ENCODE measurements at regions not wholly inside any gene's neighbourhood (a gene's known extent, or its start where the extent isn't known, plus 50 kb on each side); places are given as distances from the start of the nearest gene placed in this dataset.

DNA sequence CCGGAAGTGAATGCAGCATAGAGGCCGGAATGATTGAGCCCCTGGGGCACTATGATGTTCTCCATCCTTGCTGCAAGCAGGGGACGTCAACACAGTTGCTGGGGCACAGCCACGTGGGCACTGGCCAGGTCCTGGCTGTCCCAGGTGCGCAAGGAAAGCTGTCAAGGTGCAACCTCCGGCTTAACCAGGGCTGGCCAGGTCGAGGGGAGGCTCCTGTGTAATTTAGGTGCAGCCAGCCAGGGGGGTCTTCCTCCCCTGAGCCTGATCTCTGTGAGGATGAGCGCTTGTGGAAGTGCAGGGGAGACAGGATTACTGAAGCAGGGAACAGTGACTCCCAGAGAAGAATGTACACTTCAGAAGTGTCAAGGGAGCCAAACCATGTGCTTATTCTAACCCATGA, 852.8 kb upstream of the TMEM132C start:
- TF ChIP-seq CTCF (IDR thresholded peaks at IDR 0.05; ENCODE audit: poor library complexity, severe bottlenecking) = no peak
- Histone ChIP-seq H3K27me3 (ENCODE audit: insufficient read depth, poor library complexity, severe bottlenecking) (no peaks in the 10 kb centered on the region), H3K36me3 (ENCODE audit: low read depth) (no peaks in the 10 kb centered on the region), H3K9me3 (ENCODE audit: severe bottlenecking) (no peaks in the 10 kb centered on the region), H3K4me3 (ENCODE audit: severe bottlenecking) (no peak overlapping the region), H3K27ac (ENCODE audit: poor library complexity, severe bottlenecking) (no peak overlapping the region), H3K4me1 (ENCODE audit: insufficient read depth, poor library complexity, severe bottlenecking) (no peaks in the 10 kb centered on the region)
- DNase-seq (ENCODE audit: low spot score) (no peak), ATAC-seq (ENCODE audit: low read depth) (no peak)

DNA sequence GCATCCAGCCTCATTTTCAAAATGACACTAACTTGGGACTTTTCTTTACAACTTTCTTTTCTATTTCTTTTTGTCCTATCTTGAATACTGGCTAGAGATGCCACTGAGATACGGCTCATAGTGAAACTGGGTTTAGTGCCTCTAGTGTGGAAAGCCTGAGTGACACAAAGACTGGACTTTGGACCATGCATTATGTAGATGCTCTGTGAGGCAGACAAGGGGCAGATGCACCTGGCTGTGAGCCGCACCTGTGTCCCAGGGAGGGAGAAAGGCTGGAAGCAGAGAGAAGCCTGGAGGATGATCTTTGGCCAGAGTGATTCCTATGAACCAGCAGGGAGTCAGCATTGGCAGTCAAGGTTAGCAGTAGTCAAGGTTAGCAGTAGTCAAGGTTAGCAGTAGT, 852.3 kb upstream of the TMEM132C start:
- H3K4me1 ChIP-seq (ENCODE audit: insufficient read depth, poor library complexity, severe bottlenecking) = no peaks in the 10 kb centered on the region
- no peak overlapping the region for H3K4me3 ChIP-seq (ENCODE audit: severe bottlenecking)
- no peaks in the 10 kb centered on the region for H3K36me3 ChIP-seq (ENCODE audit: low read depth)
- no peak overlapping the region for H3K27ac ChIP-seq (ENCODE audit: poor library complexity, severe bottlenecking)
- no peaks in the 10 kb centered on the region for H3K9me3 ChIP-seq (ENCODE audit: severe bottlenecking)
- no peaks in the 10 kb centered on the region for H3K27me3 ChIP-seq (ENCODE audit: insufficient read depth, poor library complexity, severe bottlenecking)
- no peak for TF ChIP-seq CTCF (IDR thresholded peaks at IDR 0.05; ENCODE audit: poor library complexity, severe bottlenecking)
- DNase-seq (ENCODE audit: low spot score) (no peak), ATAC-seq (ENCODE audit: low read depth) (no peak)

GRCh38 chr12:127416796-127417195, 850.2 kb upstream of the TMEM132C start:
- H3K9me3 ChIP-seq (ENCODE audit: severe bottlenecking) = no peaks in the 10 kb centered on the region
- DNase-seq (ENCODE audit: low spot score) (no peak), ATAC-seq (ENCODE audit: low read depth) (peak; percentile 100)
- H3K4me3 ChIP-seq (ENCODE audit: severe bottlenecking) = no peak overlapping the region
- no peaks in the 10 kb centered on the region for H3K4me1 ChIP-seq (ENCODE audit: insufficient read depth, poor library complexity, severe bottlenecking)
- TF ChIP-seq CTCF (IDR thresholded peaks at IDR 0.05; ENCODE audit: poor library complexity, severe bottlenecking) = no peak
- H3K27me3 ChIP-seq (ENCODE audit: insufficient read depth, poor library complexity, severe bottlenecking) = no peaks in the 10 kb centered on the region
- H3K27ac ChIP-seq (ENCODE audit: poor library complexity, severe bottlenecking) = no peak overlapping the region
- no peaks in the 10 kb centered on the region for H3K36me3 ChIP-seq (ENCODE audit: low read depth)

GRCh38 chr12:127419111-127419510, 847.9 kb upstream of the TMEM132C start:
- no peaks in the 10 kb centered on the region for H3K27me3 ChIP-seq (ENCODE audit: insufficient read depth, poor library complexity, severe bottlenecking)
- ATAC-seq (ENCODE audit: low read depth) (no peak), DNase-seq (ENCODE audit: low spot score) (no peak)
- no peak overlapping the region for H3K4me3 ChIP-seq (ENCODE audit: severe bottlenecking)
- no peaks in the 10 kb centered on the region for H3K4me1 ChIP-seq (ENCODE audit: insufficient read depth, poor library complexity, severe bottlenecking)
- no peak for TF ChIP-seq CTCF (IDR thresholded peaks at IDR 0.05; ENCODE audit: poor library complexity, severe bottlenecking)
- no peaks in the 10 kb centered on the region for H3K9me3 ChIP-seq (ENCODE audit: severe bottlenecking)
- H3K36me3 ChIP-seq (ENCODE audit: low read depth) = no peaks in the 10 kb centered on the region
- H3K27ac ChIP-seq (ENCODE audit: poor library complexity, severe bottlenecking) = no peak overlapping the region

- Histone ChIP-seq H3K36me3 (ENCODE audit: low read depth) (no peaks in the 10 kb centered on the region), H3K9me3 (ENCODE audit: severe bottlenecking) (no peaks in the 10 kb centered on the region), H3K4me1 (ENCODE audit: insufficient read depth, poor library complexity, severe bottlenecking) (no peaks in the 10 kb centered on the region), H3K27me3 (ENCODE audit: insufficient read depth, poor library complexity, severe bottlenecking) (no peaks in the 10 kb centered on the region), H3K27ac (ENCODE audit: poor library complexity, severe bottlenecking) (no peak overlapping the region), H3K4me3 (ENCODE audit: severe bottlenecking) (no peak overlapping the region)
- ATAC-seq (ENCODE audit: low read depth) = no peak
- TF ChIP-seq CTCF (IDR thresholded peaks at IDR 0.05; ENCODE audit: poor library complexity, severe bottlenecking) = no peak
- no peak for DNase-seq (ENCODE audit: low spot score)
These were observed 845.4 kb upstream of the TMEM132C start for GRCh38 chr12:127421614-127422013.
